ENCODE measurements at regions not wholly inside any gene's neighbourhood (a gene's known extent, or its start where the extent isn't known, plus 50 kb on each side); places are given as distances from the start of the nearest gene placed in this dataset.
"Not testable (repeated sequence)": the region's sequence is repeated elsewhere in the genome, so short reads cannot be mapped to it uniquely, and the experiment has no call there.

DNA sequence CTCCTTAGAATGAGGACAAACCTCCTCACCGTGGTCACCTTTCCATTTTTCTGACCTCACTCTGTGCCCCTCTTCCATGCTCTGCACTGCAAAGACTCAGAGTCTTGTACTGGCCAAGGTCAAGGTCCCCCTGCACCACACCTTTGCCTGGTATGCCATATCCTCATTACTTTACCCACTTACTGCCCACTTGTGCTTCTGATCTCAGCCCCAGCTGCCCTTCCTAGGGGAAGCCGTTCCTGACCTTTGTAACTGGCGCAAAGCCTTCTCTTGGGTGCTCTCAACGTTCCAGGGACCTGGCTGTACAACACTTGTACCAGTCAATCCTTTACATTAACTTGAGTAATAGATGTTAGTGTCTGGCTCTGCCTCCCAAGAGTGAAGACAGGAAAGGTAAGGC lies 256.0 kb downstream of the SV2B start:
- DNase-seq: no peak

DNA sequence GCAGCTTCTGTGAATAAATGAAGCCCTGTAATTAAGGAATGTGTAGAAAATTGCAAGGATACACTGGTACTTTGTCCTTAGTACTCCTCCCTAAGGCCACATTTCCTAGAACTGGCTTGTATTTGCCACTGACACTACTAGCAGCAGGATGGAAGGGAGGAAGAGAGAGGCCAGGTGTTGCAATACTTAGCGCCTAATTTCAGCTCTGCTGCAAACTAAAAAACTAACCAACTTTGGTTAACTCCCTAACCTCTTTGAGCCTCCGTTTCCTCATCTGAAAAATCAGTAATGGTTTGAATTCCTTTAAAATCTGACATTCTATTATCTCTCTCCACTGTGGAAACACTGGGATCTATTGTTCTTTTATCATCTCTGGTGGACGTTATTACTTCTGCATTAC lies 257.0 kb downstream of the SV2B start:
- DNase-seq: no peak

GRCh38 chr15:91357486-91357885 lies 257.4 kb downstream of the SV2B start:
- no peak for DNase-seq

- no peak for DNase-seq
Observed at GRCh38 chr15:91358405-91358804, 258.3 kb downstream of the SV2B start.

DNA sequence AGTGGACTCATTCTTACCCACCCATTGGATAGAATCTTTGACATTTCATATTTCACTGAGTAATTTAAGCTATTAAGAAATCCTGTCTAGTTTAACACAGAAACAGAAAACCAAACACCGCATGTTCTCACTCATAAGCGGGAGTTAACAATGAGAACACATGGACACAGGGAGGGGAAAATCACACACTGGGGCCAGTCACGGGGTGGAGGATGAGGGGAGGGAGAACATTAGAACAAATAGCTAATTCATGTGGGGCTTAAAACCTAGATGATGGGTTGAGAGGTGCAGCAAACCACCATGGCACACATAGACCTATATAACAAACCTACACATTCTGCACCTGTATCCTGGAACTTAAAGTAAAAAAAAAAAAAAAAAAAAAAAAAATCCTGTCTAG lies 261.6 kb downstream of the SV2B start:
- DNase-seq: not testable (repeated sequence)

DNA sequence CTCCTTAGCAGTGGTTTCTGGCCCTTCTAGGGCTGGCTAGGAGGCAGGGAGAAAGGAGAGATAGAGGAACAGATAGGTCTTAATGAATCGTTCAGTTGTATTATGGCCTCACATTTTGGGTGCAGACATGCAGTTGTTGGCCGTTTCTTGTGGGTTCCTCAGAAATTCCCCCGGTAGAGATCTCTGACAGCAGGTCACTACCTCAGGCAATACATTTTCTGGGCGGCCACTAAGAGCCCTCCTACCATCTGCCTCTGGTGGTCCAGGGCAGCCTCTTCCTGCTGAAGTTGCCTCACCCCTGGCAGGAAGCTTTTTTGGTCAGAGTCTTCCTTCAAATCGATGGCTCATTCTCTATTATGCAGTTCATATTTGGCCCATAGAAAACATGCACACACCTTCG lies 266.1 kb downstream of the SV2B start:
- DNase-seq: no peak

DNA sequence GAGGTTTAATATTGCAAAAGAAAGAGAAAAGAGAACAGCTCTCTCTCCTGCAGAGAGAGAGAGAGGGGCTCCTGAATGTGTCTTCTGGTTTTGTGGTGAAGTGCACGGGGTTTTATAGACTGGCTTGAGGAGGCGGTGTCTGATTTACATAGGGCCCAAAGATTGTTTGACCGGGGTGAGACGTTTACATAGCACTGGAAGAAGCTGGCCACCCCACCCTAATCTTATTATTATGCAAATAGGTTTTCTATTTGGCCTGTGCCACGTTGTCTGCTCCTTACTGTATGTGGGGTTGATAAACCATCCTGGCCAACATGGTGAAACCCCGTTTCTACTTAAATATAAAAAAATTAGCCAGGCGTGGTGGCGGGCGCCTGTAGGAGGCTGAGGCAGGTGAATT lies 268.6 kb downstream of the SV2B start:
- no peak for DNase-seq

DNA sequence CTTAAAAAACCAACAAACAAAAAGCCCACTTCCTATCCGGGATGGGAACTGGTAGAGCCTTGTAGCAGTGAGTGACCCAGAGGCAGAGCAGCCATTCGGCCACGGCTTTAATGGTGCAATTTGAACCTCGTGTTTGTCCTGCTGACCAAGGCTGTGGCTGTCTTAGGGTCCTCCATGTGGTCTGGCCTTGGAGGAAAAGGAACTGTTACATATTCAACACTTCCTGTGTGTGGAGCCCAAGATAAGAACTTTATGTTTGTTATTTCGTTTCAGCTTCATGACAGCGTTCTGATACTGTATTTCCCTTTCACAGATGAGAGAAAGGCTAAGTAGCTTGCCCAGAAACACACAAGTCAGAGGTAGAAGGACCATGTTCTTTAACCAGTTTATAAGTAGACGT lies 269.8 kb downstream of the SV2B start:
- DNase-seq: no peak

DNA sequence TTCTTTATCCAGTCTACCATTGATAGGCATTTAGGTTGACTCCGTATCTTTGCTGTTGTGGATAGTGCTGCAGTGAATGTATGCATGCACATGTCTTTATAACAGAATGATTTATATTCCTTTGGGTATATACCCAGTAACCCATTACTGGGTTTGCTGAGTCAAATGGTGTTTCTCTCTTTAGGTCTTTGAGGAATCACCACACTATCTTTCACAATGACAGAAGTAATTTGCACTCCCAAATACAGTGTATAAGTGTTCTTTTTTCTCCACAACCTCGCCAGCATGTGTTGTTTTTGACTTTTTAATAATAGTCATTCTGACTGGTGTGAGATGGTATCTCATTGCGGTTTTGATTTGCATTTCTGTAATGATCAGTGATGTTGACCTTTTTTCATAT lies 271.3 kb downstream of the SV2B start:
- DNase-seq: not testable (repeated sequence)

GRCh38 chr15:91374336-91374735 lies 274.3 kb downstream of the SV2B start:
- no peak for DNase-seq

DNA sequence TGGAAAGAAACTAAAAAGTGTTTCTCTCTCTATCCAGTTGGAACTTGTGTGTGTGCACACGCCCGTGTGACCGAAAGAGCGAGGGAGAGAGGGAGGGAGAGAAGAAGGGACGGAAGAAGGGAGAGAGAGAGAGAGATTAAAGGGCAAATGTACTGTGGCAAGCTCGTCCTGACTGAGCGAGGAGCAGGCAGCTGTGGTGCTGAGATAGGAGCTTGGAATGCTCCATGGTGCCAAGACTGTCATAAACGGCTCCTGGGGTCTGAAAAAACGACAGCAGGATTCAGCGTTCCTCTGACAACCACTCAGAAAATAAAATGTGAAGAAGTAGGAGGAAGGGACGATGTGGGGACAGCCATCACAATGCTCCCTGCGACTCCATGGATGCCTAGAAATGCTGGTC lies 276.0 kb downstream of the SV2B start:
- no peak for DNase-seq

GRCh38 chr15:91380114-91380513 lies 280.1 kb downstream of the SV2B start:
- DNase-seq: no peak

DNA sequence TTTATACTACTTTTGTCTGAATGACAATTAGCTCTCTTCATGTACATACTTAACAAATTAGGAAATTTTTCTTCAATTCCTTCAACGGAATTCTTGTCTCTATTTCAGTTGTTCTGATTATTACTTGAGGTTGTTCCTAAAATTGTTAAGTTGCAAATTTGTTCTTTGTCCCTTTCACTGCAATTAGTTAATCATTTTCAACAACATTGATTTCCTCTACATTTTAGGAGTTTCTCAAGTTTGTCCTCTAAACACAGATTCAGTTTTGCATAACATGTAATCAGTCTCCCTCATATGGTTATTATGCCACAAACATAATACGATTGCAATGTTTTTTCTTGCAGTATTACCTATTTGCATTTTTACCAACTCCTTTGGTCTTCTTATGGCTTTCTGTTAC lies 283.5 kb downstream of the SV2B start:
- DNase-seq: no peak

- DNase-seq: no peak
Observed at GRCh38 chr15:91384189-91384730, 284.2 kb downstream of the SV2B start.

- no peak for DNase-seq
Observed at GRCh38 chr15:91385311-91385710, 285.3 kb downstream of the SV2B start.

DNA sequence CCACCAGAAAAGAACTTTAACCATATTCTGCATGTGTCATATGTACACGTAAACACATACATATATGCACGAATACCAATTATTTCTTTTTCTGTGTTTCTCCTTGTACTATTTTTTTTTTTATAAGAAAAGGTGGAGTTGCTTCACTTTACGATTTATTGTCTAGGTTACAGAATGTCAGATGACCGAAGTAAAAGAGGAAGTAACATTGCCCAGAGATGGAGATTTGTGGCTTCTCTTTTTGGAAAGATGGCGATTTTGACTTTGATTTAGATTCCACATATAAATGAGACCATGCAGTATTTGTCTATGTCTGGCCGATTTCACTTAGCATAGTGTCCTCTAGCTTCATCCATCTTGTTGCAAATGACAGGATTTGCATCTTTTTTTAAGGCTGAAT lies 293.1 kb downstream of the SV2B start:
- DNase-seq: no peak

- DNase-seq: no peak
Observed at GRCh38 chr15:91400481-91400880, 300.4 kb downstream of the SV2B start.

DNA sequence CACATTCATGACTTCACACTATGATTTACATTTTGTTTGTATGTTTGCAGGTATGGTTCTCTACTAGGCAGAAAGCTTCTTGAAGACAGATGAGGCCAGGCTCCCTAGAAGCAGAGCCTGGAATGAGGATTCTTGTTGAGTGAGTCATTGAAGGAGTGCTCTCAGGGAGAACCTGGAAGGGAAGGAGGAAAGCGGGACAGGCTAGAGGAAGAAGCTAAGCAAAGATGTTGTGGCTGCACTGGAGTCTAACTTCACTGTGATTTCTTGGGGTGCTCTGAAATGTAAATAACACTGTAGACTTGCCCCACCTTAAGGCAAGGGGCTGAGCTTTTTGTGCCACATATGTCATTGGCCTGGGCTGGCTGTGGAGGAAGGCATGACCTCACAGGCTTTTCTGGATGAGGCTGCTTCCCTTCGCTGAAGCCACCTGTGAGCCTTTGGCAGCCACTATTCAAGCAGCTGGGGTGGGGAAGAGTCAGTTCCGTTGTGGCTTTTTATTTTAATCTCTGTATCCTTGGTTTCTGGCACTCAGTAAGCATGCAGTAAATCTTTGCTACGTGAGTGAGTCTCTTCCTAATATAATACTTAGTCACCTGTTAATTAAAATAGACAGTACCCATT lies 307.3 kb downstream of the SV2B start:
- peak; percentile 26 for DNase-seq

DNA sequence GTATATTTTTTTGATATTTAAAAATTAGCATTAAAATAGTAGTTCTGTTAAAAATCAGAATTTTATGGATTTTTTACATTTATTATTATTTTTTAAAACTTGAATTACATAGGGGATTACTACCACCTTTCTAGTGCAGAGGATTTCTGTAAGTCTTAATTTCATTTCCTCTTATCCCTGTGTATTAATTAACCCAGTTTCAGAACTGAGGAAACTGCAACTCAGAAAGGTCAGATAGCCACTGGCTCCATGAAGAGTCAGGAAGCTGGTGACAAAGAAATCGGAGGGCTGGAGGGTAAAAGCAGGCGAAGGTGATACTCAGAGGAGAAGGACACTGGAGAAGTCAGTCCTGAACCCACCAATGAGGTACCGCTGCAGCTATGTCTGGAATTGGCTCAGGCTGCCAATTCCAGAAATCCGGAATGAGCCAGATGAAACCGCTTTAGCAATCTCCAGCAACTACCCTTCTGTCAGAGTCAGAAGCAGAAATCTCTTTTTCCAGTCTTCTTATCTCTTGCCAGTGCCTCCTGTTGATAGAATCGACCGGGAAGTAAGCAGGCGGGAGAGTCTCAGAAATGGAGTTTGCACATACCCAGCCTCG lies 308.5 kb downstream of the SV2B start:
- peak; percentile 27 for DNase-seq

GRCh38 chr15:91409387-91409786 lies 309.3 kb downstream of the SV2B start:
- peak; percentile 8 for DNase-seq

DNA sequence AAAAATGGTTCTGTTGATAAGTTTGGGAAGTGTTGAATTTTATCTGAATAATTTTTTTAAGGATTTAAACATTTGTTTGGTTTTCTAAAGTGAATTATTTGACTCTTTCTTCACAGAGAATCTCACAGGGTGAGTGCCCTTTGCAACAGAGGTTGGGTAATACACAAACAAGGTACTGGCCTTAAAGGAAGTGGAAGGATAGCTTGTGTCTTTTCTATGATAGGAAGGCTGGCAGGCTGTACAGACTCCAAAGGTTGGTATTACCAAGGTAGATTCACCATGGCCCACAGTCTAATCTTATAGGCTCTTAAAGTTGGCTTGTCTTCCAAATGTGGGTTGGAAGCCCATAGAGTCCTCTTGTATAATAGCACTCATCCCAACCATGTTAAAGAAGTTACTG lies 311.5 kb downstream of the SV2B start:
- DNase-seq: no peak

DNA sequence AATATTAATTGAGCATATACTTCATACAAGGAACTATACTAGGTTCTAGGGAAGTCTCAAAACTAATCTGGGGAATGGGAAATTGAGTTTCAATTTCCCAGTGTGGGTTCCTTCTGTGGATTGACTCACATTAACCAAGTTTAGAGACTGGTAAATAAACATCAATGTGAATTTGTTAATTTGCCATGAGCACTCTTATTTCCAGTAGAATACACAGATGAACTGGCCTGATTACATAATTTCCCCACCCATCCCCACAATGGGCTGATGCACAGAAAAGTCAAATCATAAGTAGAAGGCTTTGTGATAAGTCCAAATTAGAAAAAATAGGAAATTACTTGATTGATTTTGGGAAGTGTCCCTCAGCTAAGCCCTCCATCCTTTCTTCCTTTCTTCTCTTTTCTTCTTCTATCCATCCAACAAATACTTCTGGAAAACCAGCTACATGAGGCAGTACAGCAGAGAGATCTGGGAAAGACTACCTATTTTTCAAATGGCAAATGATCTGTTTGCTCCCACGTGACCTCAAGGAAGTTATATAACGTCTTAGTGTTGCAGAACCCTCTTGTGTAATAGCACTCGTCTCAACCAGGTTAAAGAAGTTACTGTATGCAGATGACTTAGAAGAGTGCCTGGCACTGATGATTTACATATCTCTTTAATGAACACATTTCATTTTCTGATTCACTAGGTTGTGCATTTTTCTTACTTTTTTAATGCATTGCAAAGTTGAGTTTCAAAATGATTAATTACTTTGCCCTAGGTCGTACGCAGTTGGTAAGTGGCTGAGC lies 312.3 kb downstream of the SV2B start:
- DNase-seq: no peak

DNA sequence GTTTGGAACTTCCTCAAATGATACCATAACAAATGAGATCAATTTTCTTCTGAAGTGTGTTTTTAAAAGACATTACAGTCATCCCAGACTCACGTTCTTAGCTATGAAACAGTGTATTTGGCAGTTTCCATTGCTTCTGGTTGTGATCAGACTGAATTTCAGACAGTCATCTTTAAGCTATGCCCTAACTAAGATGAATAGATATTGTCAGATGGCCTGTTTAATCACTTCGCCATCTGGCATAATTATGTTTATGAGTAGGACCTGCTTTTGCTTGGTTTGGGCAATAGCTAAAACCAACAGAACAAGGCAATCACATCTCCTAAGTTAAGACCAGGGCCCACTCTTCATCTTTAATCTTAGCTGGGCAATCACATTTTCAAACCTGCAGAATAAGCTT lies 313.1 kb downstream of the SV2B start:
- DNase-seq: no peak
